Activated CD4-positive, alpha-beta T cell treated with anti-CD3 and anti-CD28 coated beads for 4 hours (primary cell): ENCODE measurements at regions not wholly inside any gene's neighbourhood (a gene's known extent, or its start where the extent isn't known, plus 50 kb on each side); places are given as distances from the start of the nearest gene placed in this dataset.
"Not testable (repeated sequence)": the region's sequence is repeated elsewhere in the genome, so short reads cannot be mapped to it uniquely, and the experiment has no call there.

Experiments
- DNase-seq, 2 donors: peaks; one replicate each; pipeline ENCODE4 v3.0.0-alpha.2; 2020

- DNase-seq: no peak
Measured at GRCh38 chr13:81907787-81908372, 1567.0 kb upstream of the SPRY2 start.

GRCh38 chr13:81888855-81889254 lies 1547.9 kb upstream of the SPRY2 start:
- no peak for DNase-seq

- no peak for DNase-seq
Measured at GRCh38 chr13:81874681-81875661, 1534.0 kb upstream of the SPRY2 start.

GRCh38 chr13:81874253-81874652 lies 1533.3 kb upstream of the SPRY2 start:
- no peak for DNase-seq

- no peak for DNase-seq
Measured at GRCh38 chr13:81872581-81872980, 1531.7 kb upstream of the SPRY2 start.

GRCh38 chr13:81871751-81872325 lies 1530.9 kb upstream of the SPRY2 start:
- DNase-seq: not testable (repeated sequence)

- DNase-seq: no peak
Measured at GRCh38 chr13:81848291-81848690, 1507.4 kb upstream of the SPRY2 start.

GRCh38 chr13:81846771-81847170 lies 1505.8 kb upstream of the SPRY2 start:
- DNase-seq: no peak

- no peak for DNase-seq
Measured at GRCh38 chr13:81821259-81821658, 1480.3 kb upstream of the SPRY2 start.

- no peak for DNase-seq
Measured at GRCh38 chr13:81800433-81800832, 1459.5 kb upstream of the SPRY2 start.

GRCh38 chr13:81795710-81796109 lies 1454.8 kb upstream of the SPRY2 start:
- DNase-seq: no peak

GRCh38 chr13:81791641-81792040 lies 1450.7 kb upstream of the SPRY2 start:
- DNase-seq: no peak

GRCh38 chr13:81781471-81781870 lies 1440.5 kb upstream of the SPRY2 start:
- no peak for DNase-seq

- no peak for DNase-seq
Measured at GRCh38 chr13:81779876-81780275, 1439.0 kb upstream of the SPRY2 start.

- DNase-seq: no peak
Measured at GRCh38 chr13:81778350-81778749, 1437.4 kb upstream of the SPRY2 start.

GRCh38 chr13:81773263-81773662 lies 1432.3 kb upstream of the SPRY2 start:
- DNase-seq: no peak

GRCh38 chr13:81771951-81772350 lies 1431.0 kb upstream of the SPRY2 start:
- DNase-seq: no peak

GRCh38 chr13:81770868-81771505 lies 1430.1 kb upstream of the SPRY2 start:
- no peak for DNase-seq

- DNase-seq: no peak
Measured at GRCh38 chr13:81762449-81762848, 1421.5 kb upstream of the SPRY2 start.

- no peak for DNase-seq
Measured at GRCh38 chr13:81760316-81760715, 1419.4 kb upstream of the SPRY2 start.

- DNase-seq: no peak
Measured at GRCh38 chr13:81757348-81757970, 1416.5 kb upstream of the SPRY2 start.

GRCh38 chr13:81745391-81745790 lies 1404.5 kb upstream of the SPRY2 start:
- DNase-seq: no peak

GRCh38 chr13:81738364-81738763 lies 1397.4 kb upstream of the SPRY2 start:
- no peak for DNase-seq
